H1 (cell line): ENCODE measurements at regions not wholly inside any gene's neighbourhood (a gene's known extent, or its start where the extent isn't known, plus 50 kb on each side); places are given as distances from the start of the nearest gene placed in this dataset.

ENCODE experiments used
- CTCF ChIA-PET: fragments of 300-600 bp; sonication (Branson Sonifier 250); formaldehyde crosslinking; loops from one replicate; lab custom pipeline; 2021; ENCODE audit not compliant: partially characterized antibody; lab: Charles Lee
- POLR2A ChIA-PET: fragments of 300-600 bp; sonication (Branson Sonifier 250); formaldehyde crosslinking; loops from one replicate; lab custom pipeline; 2021; ENCODE audit warnings: inconsistent platforms; ENCODE audit not compliant: partially characterized antibody; lab: Charles Lee
- DNase-seq, 2 experiments: peaks; one replicate each; pipeline versions ENCODE4 v3.0.0 to v3.0.0-alpha.2; 2010 to 2022; ENCODE audit warnings: low spot score in 2 of 2, low read depth in 1 of 2, mixed read lengths in 1 of 2
- FAIRE-seq: peaks from 2 replicates; lab custom pipeline; 2011; peaks lifted over from hg19 to GRCh38; lab: Jason Lieb, UNC
- H2AFZ ChIP-seq: 2 replicates; pipeline ENCODE4 v1.8.1; 2012; ENCODE audit warnings: low read length, inconsistent platforms
- H2AK5ac ChIP-seq: 2 replicates; pipeline ENCODE4 v1.6.1; 2013; ENCODE audit warnings: low read depth, low read length
- H2BK120ac ChIP-seq: replicated peaks from 2 replicates; pipeline ENCODE3; 2013; ENCODE audit warnings: low read depth, low read length, inconsistent platforms
- H2BK12ac ChIP-seq: 2 replicates; pipeline ENCODE4 v1.6.1; 2013; ENCODE audit warnings: low read depth, low read length
- H2BK15ac ChIP-seq: 2 replicates; pipeline ENCODE4 v1.6.1; 2013; ENCODE audit warnings: low read length
- H2BK20ac ChIP-seq: 2 replicates; pipeline ENCODE4 v1.6.1; 2013; ENCODE audit warnings: low read length
- H2BK5ac ChIP-seq: 2 replicates; pipeline ENCODE4 v1.6.1; 2013; ENCODE audit warnings: low read depth, low read length
- H3K14ac ChIP-seq: 2 replicates; pipeline ENCODE4 v1.6.1; 2013; ENCODE audit warnings: inconsistent platforms; ENCODE audit not compliant: insufficient read length
- H3K18ac ChIP-seq: 2 replicates; pipeline ENCODE4 v1.6.1; 2013; ENCODE audit warnings: low read length; ENCODE audit errors: extremely low read depth
- H3K23ac ChIP-seq: 2 replicates; pipeline ENCODE4 v1.6.1; 2013; ENCODE audit warnings: inconsistent platforms; ENCODE audit not compliant: insufficient read length
- H3K23me2 ChIP-seq: 2 replicates; pipeline ENCODE4 v1.6.1; 2013; ENCODE audit warnings: low read depth, low read length
- H3K27ac ChIP-seq: 2 replicates; pipeline ENCODE4 v1.6.1; 2011; ENCODE audit warnings: low read depth, low read length, inconsistent platforms
- H3K27me3 ChIP-seq, 4 experiments: replicated peaks in 1 of 4; 1 replicate in 1 of 4; 2 replicates in 3 of 4; pipeline versions ENCODE4 v1.6.1 to v1.8.1; 2011 to 2013; ENCODE audit warnings: low read length in 3 of 4, mild to moderate bottlenecking in 3 of 4, inconsistent platforms in 2 of 4, mixed read lengths in 2 of 4, moderate library complexity in 1 of 4; ENCODE audit not compliant: control insufficient read depth in 3 of 4, insufficient read depth in 3 of 4; ENCODE audit errors: extremely low read depth in 1 of 4
- H3K36me3 ChIP-seq, 4 experiments: 2 replicates each; pipeline versions ENCODE4 v1.6.1 to v1.8.1; 2011 to 2013; ENCODE audit warnings: mild to moderate bottlenecking in 4 of 4, low read length in 3 of 4, moderate library complexity in 2 of 4, control low read depth in 1 of 4, inconsistent platforms in 1 of 4; ENCODE audit not compliant: insufficient read depth in 4 of 4, control insufficient read depth in 2 of 4
- H3K4ac ChIP-seq: replicated peaks from 2 replicates; pipeline ENCODE3; 2013; ENCODE audit warnings: low read length, low read depth, mixed read lengths, inconsistent platforms; ENCODE audit not compliant: insufficient read length
- H3K4me1 ChIP-seq, 4 experiments: replicated peaks in 1 of 4; 1 replicate in 1 of 4; 2 replicates in 3 of 4; pipeline versions ENCODE4 v1.6.1 to v1.8.1; 2011 to 2013; ENCODE audit warnings: low read length in 3 of 4, inconsistent platforms in 2 of 4, mixed read lengths in 1 of 4; ENCODE audit not compliant: insufficient read depth in 4 of 4, control insufficient read depth in 3 of 4
- H3K4me2 ChIP-seq, 2 experiments: 2 replicates each; pipeline versions ENCODE4 v1.6.1 to v1.8.1; 2011 to 2013; ENCODE audit warnings: low read depth in 2 of 2, low read length in 2 of 2, control low read depth in 1 of 2, inconsistent platforms in 1 of 2, mild to moderate bottlenecking in 1 of 2; ENCODE audit not compliant: insufficient read depth in 1 of 2
- H3K4me3 ChIP-seq, 4 experiments: fragments of 200-600, 300-600 bp in 1 of 4; sonication (generic), shearing (Covaris generic), sonication (Bioruptor Twin) in 1 of 4; 2 replicates each; pipeline versions ENCODE4 v1.5.1 to v1.8.1; 2011 to 2016; ENCODE audit warnings: low read length in 4 of 4, low read depth in 3 of 4, control low read depth in 2 of 4, inconsistent platforms in 2 of 4, mild to moderate bottlenecking in 2 of 4, mixed read lengths in 1 of 4, moderate library complexity in 1 of 4; ENCODE audit not compliant: insufficient read depth in 2 of 4; ENCODE audit errors: extremely low read depth in 1 of 4
- H3K56ac ChIP-seq: replicated peaks from 2 replicates; pipeline ENCODE3; 2013; ENCODE audit warnings: low read depth, mild to moderate bottlenecking, mixed read lengths, low read length, inconsistent platforms; ENCODE audit not compliant: insufficient read length
- H3K79me1 ChIP-seq: 2 replicates; pipeline ENCODE4 v1.6.1; 2013; ENCODE audit warnings: low read depth, low read length, control low read depth
- H3K79me2 ChIP-seq, 2 experiments: 2 replicates each; pipeline versions ENCODE4 v1.6.1 to v1.8.1; 2012 to 2013; ENCODE audit warnings: low read length in 2 of 2, mild to moderate bottlenecking in 2 of 2, inconsistent platforms in 1 of 2; ENCODE audit not compliant: insufficient read depth in 2 of 2, control insufficient read depth in 1 of 2
- H3K9ac ChIP-seq, 4 experiments: replicated peaks in 1 of 4; 1 replicate in 1 of 4; 2 replicates in 3 of 4; pipeline versions ENCODE4 v1.6.1 to v1.8.1; 2011 to 2013; ENCODE audit warnings: low read depth in 3 of 4, low read length in 3 of 4, control low read depth in 2 of 4, mild to moderate bottlenecking in 2 of 4, moderate library complexity in 2 of 4, inconsistent platforms in 1 of 4; ENCODE audit errors: extremely low read depth in 1 of 4
- H3K9me3 ChIP-seq, 2 experiments: 2 replicates each; pipeline versions ENCODE4 v1.6.1 to v1.8.1; 2012 to 2013; ENCODE audit warnings: mild to moderate bottlenecking in 2 of 2, moderate library complexity in 2 of 2, control low read depth in 1 of 2, inconsistent platforms in 1 of 2, low read depth in 1 of 2, low read length in 1 of 2, mixed read lengths in 1 of 2; ENCODE audit not compliant: insufficient read depth in 2 of 2
- H4K20me1 ChIP-seq, 2 experiments: replicated peaks in 1 of 2; 2 replicates each; pipeline versions ENCODE3 to v1.8.1; 2011 to 2013; ENCODE audit warnings: inconsistent platforms in 2 of 2, low read length in 2 of 2, mild to moderate bottlenecking in 1 of 2; ENCODE audit not compliant: insufficient read depth in 2 of 2, control insufficient read depth in 1 of 2
- H4K5ac ChIP-seq: 2 replicates; pipeline ENCODE4 v1.6.1; 2013; ENCODE audit warnings: low read length, low read depth, mixed read lengths, inconsistent platforms; ENCODE audit not compliant: insufficient read length
- H4K8ac ChIP-seq: 2 replicates; pipeline ENCODE4 v1.8.0; 2013; ENCODE audit warnings: mild to moderate bottlenecking, moderate library complexity, low read length, inconsistent platforms; ENCODE audit not compliant: insufficient read depth; ENCODE audit errors: extremely low read depth
- H4K91ac ChIP-seq: replicated peaks from 2 replicates; pipeline ENCODE3; 2013; ENCODE audit warnings: low read length, mixed read lengths, inconsistent platforms; ENCODE audit not compliant: insufficient read length
- CEBPB ChIP-seq: IDR thresholded peaks from 2 replicates; pipeline ENCODE4 v1.6.1; 2012; ENCODE audit warnings: low read depth, low read length
- E2F6 ChIP-seq: IDR thresholded peaks from 2 replicates; pipeline ENCODE4 v1.6.1; 2012; ENCODE audit warnings: inconsistent platforms
- RAD21 ChIP-seq, 2 experiments: IDR thresholded peaks in 1 of 2; conservative IDR thresholded peaks in 1 of 2; 2 replicates each; pipeline ENCODE4 v1.6.1; 2011; ENCODE audit warnings: low read depth in 2 of 2, low read length in 2 of 2, improper control_type of control experiment in 1 of 2, inconsistent platforms in 1 of 2, mild to moderate bottlenecking in 1 of 2, moderate library complexity in 1 of 2
- SIN3A ChIP-seq, 2 experiments: IDR thresholded peaks in 1 of 2; conservative IDR thresholded peaks in 1 of 2; 2 replicates each; pipeline ENCODE4 v1.6.1; 2011 to 2012; ENCODE audit warnings: low read length in 2 of 2, improper control_type of control experiment in 1 of 2, low read depth in 1 of 2, mild to moderate bottlenecking in 1 of 2
- TBP ChIP-seq: IDR thresholded peaks from 2 replicates; pipeline ENCODE4 v1.6.1; 2011; ENCODE audit warnings: low read depth, low read length, improper control_type of control experiment
- WGBS, 2 experiments: shearing (Covaris generic) in 1 of 2; methylation state at CpG; one replicate each; pipeline versions ENCODE4 v1.1.6 to v1.1.7; 2013 to 2015; ENCODE audit warnings: low lambda C conversion rate in 2 of 2, mixed read lengths in 2 of 2, inconsistent platforms in 1 of 2, low coverage in 1 of 2, missing lambda C conversion rate in 1 of 2; ENCODE audit not compliant: insufficient replicate concordance in 2 of 2, insufficient coverage in 1 of 2, insufficient read length in 1 of 2; ENCODE audit errors: extremely low coverage in 1 of 2, missing lambda C conversion rate in 1 of 2; 5-methylcytosine and 5-hydroxymethylcytosine counted together

GRCh38 chr13:47277774-47278173 is 380.9 kb upstream of the HTR2A start:
- no peak for DNase-seq
- Histone ChIP-seq H3K79me1 (no peaks in the 10 kb centered on the region), H3K4me1 (no peaks in the 10 kb centered on the region), H3K18ac (no peak overlapping the region), H2BK12ac (no peak overlapping the region), H3K14ac (no peak overlapping the region), H3K56ac (no peak overlapping the region), H2AFZ (no peak overlapping the region), H4K5ac (no peak overlapping the region), H2BK15ac (no peak overlapping the region), H2BK20ac (no peak overlapping the region), H3K79me2 (no peaks in the 10 kb centered on the region), H3K23me2 (no peaks in the 10 kb centered on the region), H3K4me3 (no peak overlapping the region), H3K9ac (no peak overlapping the region), H3K9me3 (no peaks in the 10 kb centered on the region), H3K4ac (no peak overlapping the region), H4K8ac (no peak overlapping the region), H3K23ac (no peak overlapping the region), H3K27ac (no peak overlapping the region), H4K20me1 (no peaks in the 10 kb centered on the region), H2AK5ac (no peak overlapping the region), H3K36me3 (no peaks in the 10 kb centered on the region), H4K91ac (no peak overlapping the region), H3K4me2 (no peak overlapping the region), H2BK120ac (no peak overlapping the region), H3K27me3 (no peaks in the 10 kb centered on the region), H2BK5ac (no peak overlapping the region)
- no peak for FAIRE-seq
- 100% methylated on average over 1 of the region's 1 CpG; no CpG with 5 or more reads in 1 of the 2 experiments for WGBS, 2 experiments
- CTCF ChIA-PET: no interaction called here
- TF ChIP-seq TBP (no peak), RAD21 (IDR thresholded peaks at IDR 0.05 in 1 of 2, conservative IDR thresholded peaks at IDR 0.05 in 1 of 2; ENCODE audit: low read depth in 2 of 2, low read length in 2 of 2) (no peak), SIN3A (conservative IDR thresholded peaks at IDR 0.05 in 1 of 2, IDR thresholded peaks at IDR 0.05 in 1 of 2; ENCODE audit: low read depth in 1 of 2, low read length in 2 of 2) (no peak), E2F6 (no peak), CEBPB (peak; percentile 99)
- POLR2A ChIA-PET: no interaction called here
